IMR-90 (cell line): ENCODE measurements at regions not wholly inside any gene's neighbourhood (a gene's known extent, or its start where the extent isn't known, plus 50 kb on each side); places are given as distances from the start of the nearest gene placed in this dataset.
"Not testable (repeated sequence)": the region's sequence is repeated elsewhere in the genome, so short reads cannot be mapped to it uniquely, and the experiment has no call there.

ENCODE experiments used
- ATAC-seq: fragments of 200-7000 bp; cut with Tn5 transposase; 2 replicates; pipeline ENCODE4 v1.9.1; 2020; ENCODE audit warnings: low read depth, mild to moderate bottlenecking, moderate library complexity
- BruUV-seq: library from RNA; stranded (reverse); fragments of 400-500 nt; replicated peaks from 2 replicates; lab custom pipeline; 2021; lab: Mats Ljungman, UMichigan
- CTCF ChIA-PET: fragments of 300-600 bp; formaldehyde crosslinking; extraction: SDS; loops from one replicate; lab custom pipeline; 2021; ENCODE audit warnings: antibody characterized with exemption; lab: Yijun Ruan, JAX
- POLR2A ChIA-PET: fragments of 300-600 bp; sonication (Branson Sonifier 250); formaldehyde crosslinking; loops from one replicate; lab custom pipeline; 2022; ENCODE audit warnings: antibody characterized with exemption; ENCODE audit not compliant: unreplicated experiment; lab: Charles Lee
- DNase-seq: peaks from one replicate; pipeline ENCODE4 v3.0.0; 2013
- H2AFZ ChIP-seq: replicated peaks from 2 replicates; pipeline ENCODE3; 2013; ENCODE audit warnings: low read length, mild to moderate bottlenecking; ENCODE audit not compliant: poor library complexity
- H2AK5ac ChIP-seq: 2 replicates; pipeline ENCODE4 v1.6.1; 2013; ENCODE audit warnings: low read depth, low read length, inconsistent platforms
- H2AK9ac ChIP-seq: replicated peaks from 2 replicates; pipeline ENCODE3; 2013; ENCODE audit warnings: mild to moderate bottlenecking, low read depth, low read length, moderate library complexity; ENCODE audit not compliant: poor library complexity
- H2BK120ac ChIP-seq: 2 replicates; pipeline ENCODE4 v1.6.1; 2013; ENCODE audit warnings: low read depth, low read length, inconsistent platforms
- H2BK15ac ChIP-seq: 3 replicates; pipeline ENCODE4 v1.6.1; 2013; ENCODE audit warnings: low read depth, low read length, inconsistent platforms
- H2BK20ac ChIP-seq: 2 replicates; pipeline ENCODE4 v1.6.1; 2013; ENCODE audit warnings: low read depth, mild to moderate bottlenecking, inconsistent platforms, low read length, moderate library complexity
- H2BK5ac ChIP-seq: 2 replicates; pipeline ENCODE4 v1.6.1; 2013; ENCODE audit warnings: mild to moderate bottlenecking, low read depth, low read length, inconsistent platforms; ENCODE audit not compliant: poor library complexity, severe bottlenecking
- H3K14ac ChIP-seq: replicated peaks from 2 replicates; pipeline ENCODE4 v1.6.1; 2013; ENCODE audit warnings: low read depth, low read length, inconsistent platforms
- H3K18ac ChIP-seq: 2 replicates; pipeline ENCODE4 v1.6.1; 2013; ENCODE audit warnings: low read depth, low read length, control low read depth
- H3K23ac ChIP-seq: 2 replicates; pipeline ENCODE4 v1.6.1; 2013; ENCODE audit warnings: low read depth, low read length, inconsistent platforms
- H3K27ac ChIP-seq: 2 replicates; pipeline ENCODE4 v1.5.1; 2013; ENCODE audit warnings: mild to moderate bottlenecking, control low read depth, low read length; ENCODE audit not compliant: insufficient read depth
- H3K27me3 ChIP-seq: 2 replicates; pipeline ENCODE4 v1.6.1; 2013; ENCODE audit warnings: low read length; ENCODE audit not compliant: control insufficient read depth, insufficient read depth
- H3K36me3 ChIP-seq: 2 replicates; pipeline ENCODE4 v1.6.1; 2013; ENCODE audit warnings: low read length, mixed read lengths; ENCODE audit not compliant: control insufficient read depth, insufficient read depth
- H3K4ac ChIP-seq: 2 replicates; pipeline ENCODE4 v1.6.1; 2013; ENCODE audit warnings: low read depth, low read length, inconsistent platforms
- H3K4me1 ChIP-seq: 2 replicates; pipeline ENCODE4 v1.6.1; 2013; ENCODE audit warnings: low read length, mixed read lengths; ENCODE audit not compliant: control insufficient read depth, insufficient read depth
- H3K4me2 ChIP-seq: 2 replicates; pipeline ENCODE4 v1.6.1; 2013; ENCODE audit warnings: low read depth, mild to moderate bottlenecking, control low read depth, low read length, moderate library complexity
- H3K4me3 ChIP-seq: 2 replicates; pipeline ENCODE4 v1.5.1; 2013; ENCODE audit warnings: low read depth, mild to moderate bottlenecking, control low read depth, low read length, moderate library complexity; ENCODE audit not compliant: insufficient read depth
- H3K56ac ChIP-seq: 2 replicates; pipeline ENCODE4 v1.6.1; 2013; ENCODE audit warnings: low read length, inconsistent platforms; ENCODE audit not compliant: insufficient read depth; ENCODE audit errors: extremely low read depth
- H3K79me1 ChIP-seq, 2 experiments: 2 replicates each; pipeline ENCODE4 v1.6.1; 2013; ENCODE audit warnings: low read length in 2 of 2, inconsistent platforms in 1 of 2, low read depth in 1 of 2
- H3K9ac ChIP-seq: 2 replicates; pipeline ENCODE4 v1.6.1; 2013; ENCODE audit warnings: low read depth, low read length, control low read depth
- H3K9me1 ChIP-seq: 2 replicates; pipeline ENCODE4 v1.6.1; 2013; ENCODE audit warnings: low read length, inconsistent platforms; ENCODE audit not compliant: insufficient read depth
- H3K9me3 ChIP-seq: 2 replicates; pipeline ENCODE4 v1.6.1; 2013; ENCODE audit warnings: low read length; ENCODE audit not compliant: control insufficient read depth, insufficient read depth
- H4K20me1 ChIP-seq: 2 replicates; pipeline ENCODE4 v1.6.1; 2013; ENCODE audit warnings: low read length, inconsistent platforms; ENCODE audit not compliant: insufficient read depth
- H4K5ac ChIP-seq: 2 replicates; pipeline ENCODE4 v1.6.1; 2013; ENCODE audit warnings: mild to moderate bottlenecking, low read depth, low read length, control low read depth
- H4K8ac ChIP-seq, 2 experiments: 2 replicates each; pipeline ENCODE4 v1.6.1; 2013; ENCODE audit warnings: low read depth in 2 of 2, low read length in 2 of 2, control low read depth in 1 of 2, inconsistent platforms in 1 of 2
- H4K91ac ChIP-seq: 2 replicates; pipeline ENCODE4 v1.6.1; 2013; ENCODE audit warnings: low read depth, low read length, inconsistent platforms; ENCODE audit not compliant: insufficient read depth
- BHLHE40 ChIP-seq: fragments of 150-350 bp; IDR thresholded peaks from 2 replicates; pipeline ENCODE4 v1.6.1; 2016; ENCODE audit warnings: mild to moderate bottlenecking, low read depth, low read length
- MXI1 ChIP-seq: IDR thresholded peaks from 2 replicates; pipeline ENCODE4 v1.6.1; 2012; ENCODE audit warnings: low read depth, mild to moderate bottlenecking, low read length, moderate library complexity, borderline replicate concordance
- NFE2L2 ChIP-seq: fragments of 150-350 bp; IDR thresholded peaks from 2 replicates; pipeline ENCODE4 v1.6.1; 2016; ENCODE audit warnings: low read depth, mild to moderate bottlenecking, low read length
- POLR2A ChIP-seq: IDR thresholded peaks from 2 replicates; pipeline ENCODE4 v1.6.1; 2012; ENCODE audit warnings: mild to moderate bottlenecking, low read depth, low read length
- RFX5 ChIP-seq: IDR thresholded peaks from 2 replicates; pipeline ENCODE4 v1.8.0; 2012; ENCODE audit warnings: low read depth, mild to moderate bottlenecking, low read length, moderate library complexity
- WGBS, 2 experiments: methylation state at CpG; one replicate each; pipeline versions ENCODE4 v1.1.5 to v1.1.7; 2013; ENCODE audit warnings: missing lambda C conversion rate in 2 of 2; ENCODE audit not compliant: insufficient read length in 1 of 2; ENCODE audit errors: extremely low coverage in 2 of 2; 5-methylcytosine and 5-hydroxymethylcytosine counted together
- dilution Hi-C: fragments of 300-500 bp; cut with HindIII; formaldehyde crosslinking; loops from one replicate; pipeline ENCODE4 v1.14.3; 2018; ENCODE audit warnings: low sequenced_read_pairs; ENCODE audit not compliant: unreplicated experiment
- in situ Hi-C: fragments of 300-500 bp; cut with MboI; formaldehyde crosslinking; loops from 3 replicates; pipeline ENCODE4 v1.14.3; 2019; ENCODE audit warnings: low sequenced_read_pairs, inconsistent platforms, mixed read lengths
- intact Hi-C: fragments of 100-400 bp; cut with micrococcal nuclease; formaldehyde crosslinking; loops from 2 replicates; pipeline ENCODE4 v1.10.0; 2022

GRCh38 chr20:30419466-30419865, 838.0 kb upstream of the DEFB115 start:
- H3K79me1 ChIP-seq = no peaks in the 10 kb centered on the region
- no peak overlapping the region for H2BK15ac ChIP-seq
- ATAC-seq (no peak; the same call in 1 of the 2 replicates), DNase-seq (no peak)
- 0 out of 2 replicates have a peak, but pooled peaks cover 3% of the 10 kb centered on the region for H3K9me3 ChIP-seq
- H3K14ac ChIP-seq = no peak overlapping the region
- H2AK9ac ChIP-seq = no peak overlapping the region
- no peak for TF ChIP-seq NFE2L2
- no peak for TF ChIP-seq POLR2A
- TF ChIP-seq MXI1 = no peak
- no peak for TF ChIP-seq RFX5
- TF ChIP-seq BHLHE40 = no peak
- no peaks in the 10 kb centered on the region for H4K20me1 ChIP-seq
- no peak overlapping the region for H3K9ac ChIP-seq
- dilution Hi-C loops (no loop called here), intact Hi-C loops (no loop called here), in situ Hi-C loops (no loop called here)
- H3K27me3 ChIP-seq = no peaks in the 10 kb centered on the region
- H4K91ac ChIP-seq = no peak overlapping the region
- CTCF ChIA-PET = no interaction called here
- no peak overlapping the region for H3K4me2 ChIP-seq
- H2AK5ac ChIP-seq = no peak overlapping the region
- H3K4ac ChIP-seq = no peak overlapping the region
- H3K4me3 ChIP-seq = no peak overlapping the region
- POLR2A ChIA-PET = no interaction called here
- no peak overlapping the region for H2BK120ac ChIP-seq
- no peak overlapping the region for H3K18ac ChIP-seq
- no peaks in the 10 kb centered on the region for H3K9me1 ChIP-seq
- no peak overlapping the region for H4K8ac ChIP-seq
- no CpG with 5 or more reads among the region's 2 CpGs for WGBS, 2 experiments
- H3K36me3 ChIP-seq = no peaks in the 10 kb centered on the region
- no peaks in the 10 kb centered on the region for H3K4me1 ChIP-seq
- no peak overlapping the region for H3K56ac ChIP-seq
- no peak overlapping the region for H2BK20ac ChIP-seq
- no TSS peak for BruUV-seq
- no peak overlapping the region for H3K27ac ChIP-seq
- no peak overlapping the region for H4K5ac ChIP-seq
- no peak overlapping the region for H2BK5ac ChIP-seq
- no peak overlapping the region for H3K23ac ChIP-seq
- no peak overlapping the region for H2AFZ ChIP-seq

- H3K9me1 ChIP-seq, H3K56ac ChIP-seq, H4K91ac ChIP-seq, H3K4ac ChIP-seq, H3K9ac ChIP-seq, H3K4me1 ChIP-seq, H3K36me3 ChIP-seq, POLR2A ChIA-PET, H2BK15ac ChIP-seq, DNase-seq, H4K8ac ChIP-seq, H3K79me1 ChIP-seq, H2AK9ac ChIP-seq, dilution Hi-C loops, H3K23ac ChIP-seq, H3K4me3 ChIP-seq, H3K27ac ChIP-seq, H3K4me2 ChIP-seq, H2BK120ac ChIP-seq, H3K14ac ChIP-seq, H4K20me1 ChIP-seq, CTCF ChIA-PET, BruUV-seq, H3K18ac ChIP-seq, H2BK20ac ChIP-seq, H2BK5ac ChIP-seq, in situ Hi-C loops, H3K27me3 ChIP-seq, ATAC-seq, H3K9me3 ChIP-seq, intact Hi-C loops, H2AFZ ChIP-seq, H4K5ac ChIP-seq, H2AK5ac ChIP-seq: not testable (repeated sequence)
- no CpG with 5 or more reads among the region's 7 CpGs for WGBS, 2 experiments
These were observed 837.5 kb upstream of the DEFB115 start for GRCh38 chr20:30419871-30420420.
